COLO829 (cell line): ENCODE measurements at regions not wholly inside any gene's neighbourhood (a gene's known extent, or its start where the extent isn't known, plus 50 kb on each side); places are given as distances from the start of the nearest gene placed in this dataset.
"Not testable (repeated sequence)": the region's sequence is repeated elsewhere in the genome, so short reads cannot be mapped to it uniquely, and the experiment has no call there.

ENCODE experiments used
- DNase-seq: peaks from one replicate; pipeline ENCODE4 v3.0.0; 2012; ENCODE audit warnings: low spot score

- not testable (repeated sequence) for DNase-seq
Observed at GRCh38 chr4:9604031-9604892, 160.0 kb downstream of the DEFB131A start.

GRCh38 chr4:9604893-9605190 is 160.6 kb downstream of the DEFB131A start:
- not testable (repeated sequence) for DNase-seq

- no peak for DNase-seq
Observed at GRCh38 chr4:9608300-9608699, 164.1 kb downstream of the DEFB131A start.

GRCh38 chr4:9610321-9610720 is 166.1 kb downstream of the DEFB131A start:
- not testable (repeated sequence) for DNase-seq

GRCh38 chr4:9611101-9611500 is 166.9 kb downstream of the DEFB131A start:
- DNase-seq: no peak

GRCh38 chr4:9636411-9636810 is 145.0 kb upstream of the DRD5 start:
- not testable (repeated sequence) for DNase-seq

GRCh38 chr4:9659678-9660077 is 121.8 kb upstream of the DRD5 start:
- not testable (repeated sequence) for DNase-seq

- DNase-seq: not testable (repeated sequence)
Observed at GRCh38 chr4:9660955-9661354, 120.5 kb upstream of the DRD5 start.

GRCh38 chr4:9670725-9671124 is 110.7 kb upstream of the DRD5 start:
- DNase-seq: not testable (repeated sequence)

GRCh38 chr4:9677357-9677756 is 104.1 kb upstream of the DRD5 start:
- DNase-seq: not testable (repeated sequence)

- DNase-seq: no peak
Observed at GRCh38 chr4:9679704-9680478, 101.5 kb upstream of the DRD5 start.

GRCh38 chr4:9683174-9683573 is 98.3 kb upstream of the DRD5 start:
- DNase-seq: not testable (repeated sequence)

- DNase-seq: not testable (repeated sequence)
Observed at GRCh38 chr4:9685016-9685415, 96.4 kb upstream of the DRD5 start.

GRCh38 chr4:9685692-9686091 is 95.7 kb upstream of the DRD5 start:
- no peak for DNase-seq

GRCh38 chr4:9690636-9691237 is 90.7 kb upstream of the DRD5 start:
- not testable (repeated sequence) for DNase-seq

- peak; percentile 66 for DNase-seq
Observed at GRCh38 chr4:9691238-9692065, 90.0 kb upstream of the DRD5 start.

GRCh38 chr4:9692791-9693491 is 88.5 kb upstream of the DRD5 start:
- not testable (repeated sequence) for DNase-seq

- DNase-seq: not testable (repeated sequence)
Observed at GRCh38 chr4:9694403-9694802, 87.0 kb upstream of the DRD5 start.

GRCh38 chr4:9695994-9696393 is 85.4 kb upstream of the DRD5 start:
- DNase-seq: peak; percentile 2

- DNase-seq: not testable (repeated sequence)
Observed at GRCh38 chr4:9696561-9696960, 84.9 kb upstream of the DRD5 start.

GRCh38 chr4:9702019-9702418 is 79.4 kb upstream of the DRD5 start:
- not testable (repeated sequence) for DNase-seq
